CD4-positive, alpha-beta memory T cell (primary cell): ENCODE measurements at regions not wholly inside any gene's neighbourhood (a gene's known extent, or its start where the extent isn't known, plus 50 kb on each side); places are given as distances from the start of the nearest gene placed in this dataset.

Source experiments
- CTCF ChIA-PET: fragments of 350-600 bp; sonication (Branson Sonifier 250); formaldehyde crosslinking; loops from one replicate; lab custom pipeline; 2021; ENCODE audit warnings: inconsistent platforms; ENCODE audit not compliant: partially characterized antibody; lab: Charles Lee
- POLR2A ChIA-PET: fragments of 350-600 bp; sonication (Branson Sonifier 250); formaldehyde crosslinking; loops from one replicate; lab custom pipeline; 2021; ENCODE audit not compliant: partially characterized antibody; lab: Charles Lee
- DNase-seq, 5 donors: peaks; one replicate each; pipeline versions ENCODE4 v3.0.0 to v3.0.0-alpha.2; 2020 to 2022; ENCODE audit warnings: mixed read lengths in 1 of 5
- H3K27ac ChIP-seq: one replicate; pipeline ENCODE4 v1.7.0; 2013; ENCODE audit warnings: low read depth, low read length
- H3K27me3 ChIP-seq: 2 replicates; pipeline ENCODE4 v1.7.0; 2013; ENCODE audit warnings: mild to moderate bottlenecking, low read length, moderate library complexity; ENCODE audit not compliant: insufficient read depth
- H3K36me3 ChIP-seq: 2 replicates; pipeline ENCODE4 v1.7.0; 2013; ENCODE audit warnings: mild to moderate bottlenecking, low read length, moderate library complexity; ENCODE audit not compliant: insufficient read depth
- H3K4me1 ChIP-seq: 2 replicates; pipeline ENCODE4 v1.7.0; 2013; ENCODE audit warnings: mild to moderate bottlenecking, low read length, moderate library complexity; ENCODE audit not compliant: insufficient read depth
- H3K4me3 ChIP-seq, 2 donors: one replicate each; pipeline ENCODE4 v1.7.0; 2013; ENCODE audit warnings: low read length in 2 of 2, mild to moderate bottlenecking in 1 of 2
- H3K9me3 ChIP-seq, 2 donors: one replicate each; pipeline ENCODE4 v1.7.0; 2013; ENCODE audit warnings: low read length in 2 of 2, control low read depth in 1 of 2; ENCODE audit not compliant: control insufficient read depth in 1 of 2
- H3K27ac Mint-ChIP-seq, 7 donors: one replicate each; pipeline ENCODE4 v1.8.0; 2020 to 2021; ENCODE audit warnings: mixed read lengths in 7 of 7, mild to moderate bottlenecking in 6 of 7, inconsistent platforms in 3 of 7, moderate library complexity in 3 of 7
- H3K27me3 Mint-ChIP-seq, 2 donors: one replicate each; pipeline ENCODE4 v1.8.0; 2020 to 2021; ENCODE audit warnings: mixed read lengths in 2 of 2
- H3K36me3 Mint-ChIP-seq, 2 donors: one replicate each; pipeline ENCODE4 v1.8.0; 2020 to 2021; ENCODE audit warnings: mixed read lengths in 2 of 2, inconsistent platforms in 1 of 2, mild to moderate bottlenecking in 1 of 2
- H3K4me1 Mint-ChIP-seq, 4 donors: one replicate each; pipeline ENCODE4 v1.8.0; 2020 to 2021; ENCODE audit warnings: mixed read lengths in 4 of 4, mild to moderate bottlenecking in 1 of 4
- H3K4me3 Mint-ChIP-seq, 8 donors: one replicate each; pipeline ENCODE4 v1.8.0; 2020 to 2021; ENCODE audit warnings: mixed read lengths in 8 of 8, mild to moderate bottlenecking in 7 of 8, moderate library complexity in 6 of 8, inconsistent platforms in 3 of 8
- H3K9me3 Mint-ChIP-seq, 8 donors: one replicate each; pipeline ENCODE4 v1.8.0; 2020 to 2021; ENCODE audit warnings: mixed read lengths in 8 of 8, mild to moderate bottlenecking in 5 of 8, inconsistent platforms in 3 of 8, moderate library complexity in 1 of 8
- intact Hi-C: fragments of 100-400 bp; cut with micrococcal nuclease; formaldehyde crosslinking; loops from one replicate; pipeline ENCODE4 v1.15.1; 2023

GRCh38 chr17:68801335-68802247 lies 153.6 kb downstream of the ABCA8 start:
- H3K36me3 ChIP-seq: no peaks in the 10 kb centered on the region
- no peaks in the 10 kb centered on the region for H3K9me3 ChIP-seq
- H3K9me3 Mint-ChIP-seq: peaks cover 0 to 2% (median 0%) of the 10 kb centered on the region in 8 donors
- H3K27ac Mint-ChIP-seq: no peak overlapping the region
- intact Hi-C loops: no loop called here
- H3K27me3 ChIP-seq: no peaks in the 10 kb centered on the region
- H3K4me3 Mint-ChIP-seq: no peak overlapping the region
- no peak overlapping the region for H3K4me3 ChIP-seq
- H3K4me1 Mint-ChIP-seq: no peaks in the 10 kb centered on the region
- no peak overlapping the region for H3K27ac ChIP-seq
- no peaks in the 10 kb centered on the region for H3K4me1 ChIP-seq
- no peaks in the 10 kb centered on the region for H3K36me3 Mint-ChIP-seq
- DNase-seq: no peak
- ChIA-PET CTCF (no interaction called here), POLR2A (no interaction called here)
- H3K27me3 Mint-ChIP-seq: peaks cover 6 to 7% of the 10 kb centered on the region in 2 donors

DNA sequence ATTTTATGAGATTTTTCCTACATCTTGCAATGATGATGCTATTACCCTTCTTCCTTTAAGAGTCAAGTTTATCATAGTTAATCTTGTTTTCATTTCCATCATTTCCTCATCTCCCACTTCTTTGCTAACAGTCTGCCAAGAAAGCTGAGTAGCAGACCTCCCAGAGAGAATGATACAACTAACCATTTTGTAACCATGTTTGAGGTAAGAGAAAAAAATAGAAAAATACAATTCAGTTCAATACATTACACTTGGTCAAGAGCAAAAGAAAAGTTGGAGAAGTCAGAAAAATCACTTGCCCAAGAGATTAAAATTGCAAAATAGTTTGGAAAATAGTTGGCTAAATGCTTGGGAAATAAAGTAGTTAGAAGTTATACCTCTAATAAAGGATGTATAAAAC lies 154.4 kb downstream of the ABCA8 start:
- intact Hi-C loops: no loop called here
- H3K4me3 Mint-ChIP-seq: no peak overlapping the region
- POLR2A ChIA-PET: no interaction called here
- H3K27ac ChIP-seq: no peak overlapping the region
- no peaks in the 10 kb centered on the region for H3K36me3 ChIP-seq
- no peaks in the 10 kb centered on the region for H3K4me1 Mint-ChIP-seq
- peaks cover 0 to 2% (median 0%) of the 10 kb centered on the region in 8 donors for H3K9me3 Mint-ChIP-seq
- no peak overlapping the region for H3K27ac Mint-ChIP-seq
- H3K9me3 ChIP-seq: no peaks in the 10 kb centered on the region
- DNase-seq: no peak
- no peaks in the 10 kb centered on the region for H3K36me3 Mint-ChIP-seq
- no peak overlapping the region for H3K4me3 ChIP-seq
- H3K27me3 Mint-ChIP-seq: peaks cover 6 to 10% of the 10 kb centered on the region in 2 donors
- H3K27me3 ChIP-seq: no peaks in the 10 kb centered on the region
- CTCF ChIA-PET: no interaction called here
- H3K4me1 ChIP-seq: no peaks in the 10 kb centered on the region

DNA sequence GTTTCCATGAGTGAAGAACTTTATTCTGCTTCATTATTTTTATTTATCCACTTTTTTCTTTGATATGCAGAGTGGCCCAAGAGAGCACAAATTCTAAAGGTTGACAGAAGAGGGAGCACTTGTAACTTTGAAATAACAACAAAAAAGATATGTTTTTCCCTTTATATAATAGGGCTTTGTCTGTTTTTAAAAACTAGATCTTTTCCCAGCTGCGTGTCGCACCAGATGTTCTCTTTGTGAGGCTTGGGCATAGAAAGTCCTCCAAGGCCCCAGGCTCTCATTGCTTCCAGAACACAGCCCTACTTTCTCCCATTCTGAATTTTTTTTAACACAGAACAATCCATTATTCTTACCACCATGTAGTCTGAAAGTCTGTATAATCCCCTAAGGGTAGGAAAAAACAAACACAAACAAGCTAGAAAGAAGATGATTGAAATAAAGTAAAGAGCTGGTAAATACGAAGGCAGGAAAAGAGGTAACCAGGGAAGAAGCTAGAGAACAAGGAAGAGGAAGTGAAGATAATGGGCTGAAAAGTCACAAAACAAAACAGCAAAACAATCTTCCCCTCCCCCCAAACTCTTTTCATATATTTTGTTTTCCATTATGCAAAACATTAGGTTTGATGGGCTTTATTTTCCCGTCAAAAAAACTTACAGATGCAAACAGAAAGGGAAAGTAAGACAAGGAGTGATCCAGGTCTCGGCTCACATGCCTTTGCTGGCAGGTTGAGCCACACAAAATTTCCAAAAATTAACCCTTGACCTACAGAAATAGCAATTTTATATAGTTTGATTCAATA lies 160.4 kb downstream of the ABCA8 start:
- Mint-ChIP-seq H3K4me3 (peak overlapping the region in 6 of 8 donors; percentile 2 to 73 (median 38)), H3K9me3 (no peaks in the 10 kb centered on the region), H3K27ac (peak overlapping the region in 5 of 7 donors; percentile 1 to 83 (median 21)), H3K36me3 (no peaks in the 10 kb centered on the region), H3K27me3 (peaks cover 11 to 15% of the 10 kb centered on the region in 2 donors), H3K4me1 (peaks cover 0 to 7% (median 2%) of the 10 kb centered on the region in 4 donors)
- CTCF ChIA-PET: interaction anchor here (0.8 kb wide), 1 partner anchor 19 kb away, joined by 3 read pairs; no protein-coding TSS in a partner anchor
- Histone ChIP-seq H3K27ac (no peak overlapping the region), H3K36me3 (no peaks in the 10 kb centered on the region), H3K4me3 (no peak overlapping the region), H3K4me1 (peaks cover 7% of the 10 kb centered on the region), H3K9me3 (no peaks in the 10 kb centered on the region), H3K27me3 (no peaks in the 10 kb centered on the region)
- DNase-seq: no peak
- POLR2A ChIA-PET: no interaction called here
- intact Hi-C loops: no loop called here

GRCh38 chr17:68792873-68793272 lies 162.3 kb downstream of the ABCA8 start:
- Histone ChIP-seq H3K36me3 (no peaks in the 10 kb centered on the region), H3K4me3 (no peak overlapping the region), H3K9me3 (no peaks in the 10 kb centered on the region), H3K4me1 (peaks cover 7% of the 10 kb centered on the region), H3K27me3 (no peaks in the 10 kb centered on the region), H3K27ac (no peak overlapping the region)
- peaks cover 13 to 17% of the 10 kb centered on the region in 2 donors for H3K27me3 Mint-ChIP-seq
- CTCF ChIA-PET: no interaction called here
- POLR2A ChIA-PET: no interaction called here
- DNase-seq: no peak
- peaks cover 0 to 7% (median 2%) of the 10 kb centered on the region in 4 donors for H3K4me1 Mint-ChIP-seq
- H3K27ac Mint-ChIP-seq: no peak overlapping the region
- H3K9me3 Mint-ChIP-seq: no peaks in the 10 kb centered on the region
- no peak overlapping the region for H3K4me3 Mint-ChIP-seq
- H3K36me3 Mint-ChIP-seq: no peaks in the 10 kb centered on the region
- intact Hi-C loops: no loop called here

- Mint-ChIP-seq H3K4me1 (peaks cover 0 to 7% (median 2%) of the 10 kb centered on the region in 4 donors), H3K4me3 (no peak overlapping the region), H3K36me3 (no peaks in the 10 kb centered on the region), H3K27ac (no peak overlapping the region), H3K27me3 (peaks cover 12 to 13% of the 10 kb centered on the region in 2 donors), H3K9me3 (no peaks in the 10 kb centered on the region)
- Histone ChIP-seq H3K4me3 (no peak overlapping the region), H3K4me1 (peaks cover 7% of the 10 kb centered on the region), H3K9me3 (no peaks in the 10 kb centered on the region), H3K27ac (no peak overlapping the region), H3K36me3 (no peaks in the 10 kb centered on the region), H3K27me3 (no peaks in the 10 kb centered on the region)
- POLR2A ChIA-PET: no interaction called here
- DNase-seq: no peak
- CTCF ChIA-PET: no interaction called here
- intact Hi-C loops: no loop called here
Observed at GRCh38 chr17:68792042-68792685, 163.0 kb downstream of the ABCA8 start.

DNA sequence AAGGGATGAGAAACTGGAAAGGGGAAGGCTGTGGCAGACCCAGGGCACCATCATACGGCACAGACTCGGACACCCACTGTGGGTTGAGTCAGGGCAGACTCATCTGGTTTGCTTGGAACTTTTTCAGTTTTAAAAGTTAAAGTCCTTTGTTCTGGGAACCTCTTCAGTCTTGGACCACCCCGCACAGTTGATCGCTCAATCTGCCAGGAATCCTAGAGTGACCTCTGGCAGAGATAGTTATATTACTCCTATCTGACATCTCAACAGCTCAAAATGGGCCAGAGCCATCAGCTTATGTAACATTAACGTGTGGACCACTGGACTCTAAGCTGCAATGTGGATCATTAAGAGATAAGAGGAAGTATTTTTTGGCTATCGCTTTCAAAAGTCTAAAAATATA lies 164.3 kb downstream of the ABCA8 start:
- intact Hi-C loops: no loop called here
- H3K4me1 Mint-ChIP-seq: peaks cover 0 to 7% (median 2%) of the 10 kb centered on the region in 4 donors
- CTCF ChIA-PET: no interaction called here

GRCh38 chr17:68790492-68790891 lies 164.7 kb downstream of the ABCA8 start:
- H3K27ac Mint-ChIP-seq: no peak overlapping the region
- Histone ChIP-seq H3K4me1 (peaks cover 7% of the 10 kb centered on the region), H3K4me3 (no peak overlapping the region), H3K27me3 (no peaks in the 10 kb centered on the region), H3K9me3 (no peaks in the 10 kb centered on the region), H3K36me3 (no peaks in the 10 kb centered on the region), H3K27ac (no peak overlapping the region)
- no peak overlapping the region for H3K4me3 Mint-ChIP-seq
- DNase-seq: no peak
- peaks cover 10 to 19% of the 10 kb centered on the region in 2 donors for H3K27me3 Mint-ChIP-seq
- H3K4me1 Mint-ChIP-seq: peaks cover 0 to 7% (median 2%) of the 10 kb centered on the region in 4 donors
- peaks cover 0 to 3% (median 0%) of the 10 kb centered on the region in 8 donors for H3K9me3 Mint-ChIP-seq
- ChIA-PET POLR2A (no interaction called here), CTCF (no interaction called here)
- H3K36me3 Mint-ChIP-seq: no peaks in the 10 kb centered on the region
- intact Hi-C loops: no loop called here

More for the DNA sequence above, 164.3 kb downstream of the ABCA8 start:
- no peaks in the 10 kb centered on the region for H3K9me3 Mint-ChIP-seq
- H3K27ac Mint-ChIP-seq: no peak overlapping the region
- no peaks in the 10 kb centered on the region for H3K27me3 ChIP-seq
- no peak overlapping the region for H3K4me3 ChIP-seq
- no peaks in the 10 kb centered on the region for H3K36me3 ChIP-seq
- no peaks in the 10 kb centered on the region for H3K9me3 ChIP-seq
- H3K4me3 Mint-ChIP-seq: no peak overlapping the region
- POLR2A ChIA-PET: no interaction called here
- H3K36me3 Mint-ChIP-seq: no peaks in the 10 kb centered on the region
- no peak overlapping the region for H3K27ac ChIP-seq
- DNase-seq: no peak
- peaks cover 7% of the 10 kb centered on the region for H3K4me1 ChIP-seq
- H3K27me3 Mint-ChIP-seq: peaks cover 10 to 18% of the 10 kb centered on the region in 2 donors
